GM18873 (cell line): ENCODE measurements at regions not wholly inside any gene's neighbourhood (a gene's known extent, or its start where the extent isn't known, plus 50 kb on each side); places are given as distances from the start of the nearest gene placed in this dataset.

Source experiments
- ATAC-seq: cut with Tn5 transposase; IDR thresholded peaks from one replicate; pipeline ENCODE4 v1.9.1; 2021; ENCODE audit warnings: mild to moderate bottlenecking, moderate library complexity, moderate number of reproducible peaks; ENCODE audit not compliant: unreplicated experiment, low FRiP score

DNA sequence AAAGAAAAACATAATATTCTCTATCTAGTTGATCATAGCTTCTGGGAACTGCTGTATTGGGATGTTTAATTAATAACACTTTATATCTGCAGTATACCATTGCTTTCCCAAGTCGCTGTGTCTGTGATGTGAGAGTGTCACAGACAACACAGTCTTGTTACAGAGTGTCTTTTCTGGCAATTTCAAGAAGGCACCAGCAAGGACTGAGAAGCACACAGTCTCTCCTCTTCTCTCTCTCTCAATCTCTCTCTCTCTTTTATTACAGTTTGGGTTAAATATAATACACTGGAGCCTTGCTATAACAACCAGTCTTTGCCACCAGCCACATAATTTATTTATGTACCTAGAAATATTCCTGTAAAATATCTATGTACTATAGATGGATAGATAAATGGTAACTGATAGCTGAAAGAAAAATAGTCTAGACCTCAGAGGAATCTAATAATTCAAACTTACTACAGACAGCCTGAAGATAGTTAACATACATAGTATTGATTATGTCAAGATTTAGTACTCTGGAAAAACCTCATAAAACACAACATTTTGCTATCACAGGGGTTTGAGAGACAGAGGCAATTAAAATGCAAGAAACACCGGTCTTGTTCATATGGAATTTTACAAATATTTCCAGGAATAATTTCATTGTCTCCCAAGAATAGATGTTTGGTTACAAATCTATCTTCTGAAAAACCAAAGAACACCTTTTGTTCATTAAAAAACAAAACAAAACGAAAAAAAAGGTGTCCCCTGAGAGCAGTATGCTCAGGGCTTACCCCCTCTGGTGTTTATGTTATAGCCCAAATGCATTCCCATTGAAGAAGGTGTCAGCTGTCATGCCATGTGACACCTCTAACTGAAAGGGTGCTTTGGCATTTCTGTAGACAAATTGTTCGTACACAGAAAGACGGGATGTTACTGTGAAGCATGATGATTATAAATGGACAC is 507.8 kb downstream of the TBC1D4 start:
- no peak for ATAC-seq

DNA sequence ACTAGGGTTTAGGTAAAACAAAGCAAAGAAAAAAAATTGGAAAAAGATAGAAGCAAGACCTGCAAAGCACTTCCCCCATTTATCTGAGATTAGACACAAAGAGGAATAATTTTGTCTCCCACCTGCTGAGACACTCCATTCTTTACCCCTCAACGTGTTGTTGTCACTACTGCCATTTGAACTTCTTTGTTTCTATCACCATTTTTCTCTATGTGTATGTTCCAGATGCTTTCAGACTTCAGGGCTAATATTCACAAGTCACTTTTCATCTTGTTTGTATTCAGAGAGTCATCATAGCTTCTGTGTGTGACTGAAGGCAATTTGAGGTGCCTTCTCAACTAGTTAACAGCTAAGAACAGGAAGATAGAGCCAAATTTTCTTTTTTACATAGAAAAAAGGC is 512.5 kb downstream of the TBC1D4 start:
- no peak for ATAC-seq

DNA sequence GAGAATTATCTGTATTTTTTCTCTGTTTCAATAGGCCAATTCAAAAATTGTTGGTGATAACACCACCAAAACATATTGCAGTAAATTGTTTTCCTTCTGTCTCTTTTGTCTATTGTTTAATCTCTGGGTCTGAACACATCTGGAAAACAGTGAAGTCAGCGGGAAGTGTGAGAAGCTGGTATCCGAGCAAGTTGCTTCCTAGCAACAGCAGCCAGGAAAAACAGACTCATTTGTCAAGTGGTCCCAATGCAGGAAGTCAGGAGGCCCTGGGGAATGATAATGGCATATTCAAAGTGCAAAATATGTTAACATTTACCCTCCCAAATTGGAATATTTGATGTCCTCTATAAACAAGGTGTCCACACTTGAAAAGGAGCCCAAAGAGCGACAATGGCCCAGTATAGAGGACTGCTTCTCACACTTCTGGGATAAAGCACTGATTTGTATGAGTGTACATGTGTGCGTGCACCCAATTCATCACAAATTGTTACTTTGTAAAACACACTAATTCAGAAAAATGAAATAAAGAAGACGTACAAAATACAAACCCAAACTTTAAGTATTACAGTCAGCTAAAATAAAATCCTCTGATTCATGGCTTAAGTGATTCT is 515.0 kb downstream of the TBC1D4 start:
- ATAC-seq, result no peak

DNA sequence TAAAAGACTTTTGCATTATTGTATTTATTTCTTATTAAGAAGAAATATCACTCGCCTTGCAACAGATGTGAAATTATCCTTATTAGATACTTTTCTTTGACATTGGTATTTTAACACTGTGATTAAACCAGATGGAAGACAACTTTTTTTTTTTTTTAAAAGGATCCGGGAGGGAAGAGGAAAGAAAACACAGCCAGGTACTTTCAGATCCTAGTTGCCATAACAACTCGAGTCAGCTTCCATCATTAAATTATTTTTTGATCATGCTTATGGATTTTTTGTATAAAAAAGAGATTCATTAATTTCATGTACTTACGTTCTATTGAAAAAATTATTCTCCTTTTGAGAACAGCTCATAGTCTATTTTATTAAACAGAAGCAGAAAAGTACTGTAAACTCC is 515.7 kb downstream of the TBC1D4 start:
- no peak for ATAC-seq

DNA sequence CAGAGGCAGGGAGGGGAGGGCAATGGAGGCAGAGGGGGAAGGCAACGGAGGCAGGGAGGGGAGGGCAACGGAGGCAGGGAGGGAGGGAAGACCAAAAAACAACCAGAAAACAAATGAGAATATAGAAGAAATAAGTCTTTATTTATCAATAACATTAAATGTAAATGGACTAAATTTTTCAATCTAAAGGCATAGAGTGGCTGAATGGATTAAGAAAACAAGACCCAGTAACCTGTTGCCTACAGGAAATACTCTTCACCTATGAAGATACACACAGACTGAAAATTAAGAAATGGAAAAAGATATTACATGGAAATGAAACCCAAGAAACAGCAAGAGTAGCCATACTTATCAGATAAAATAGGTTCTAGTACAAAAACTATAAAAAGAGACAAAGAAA is 536.3 kb downstream of the TBC1D4 start:
- no peak for ATAC-seq

DNA sequence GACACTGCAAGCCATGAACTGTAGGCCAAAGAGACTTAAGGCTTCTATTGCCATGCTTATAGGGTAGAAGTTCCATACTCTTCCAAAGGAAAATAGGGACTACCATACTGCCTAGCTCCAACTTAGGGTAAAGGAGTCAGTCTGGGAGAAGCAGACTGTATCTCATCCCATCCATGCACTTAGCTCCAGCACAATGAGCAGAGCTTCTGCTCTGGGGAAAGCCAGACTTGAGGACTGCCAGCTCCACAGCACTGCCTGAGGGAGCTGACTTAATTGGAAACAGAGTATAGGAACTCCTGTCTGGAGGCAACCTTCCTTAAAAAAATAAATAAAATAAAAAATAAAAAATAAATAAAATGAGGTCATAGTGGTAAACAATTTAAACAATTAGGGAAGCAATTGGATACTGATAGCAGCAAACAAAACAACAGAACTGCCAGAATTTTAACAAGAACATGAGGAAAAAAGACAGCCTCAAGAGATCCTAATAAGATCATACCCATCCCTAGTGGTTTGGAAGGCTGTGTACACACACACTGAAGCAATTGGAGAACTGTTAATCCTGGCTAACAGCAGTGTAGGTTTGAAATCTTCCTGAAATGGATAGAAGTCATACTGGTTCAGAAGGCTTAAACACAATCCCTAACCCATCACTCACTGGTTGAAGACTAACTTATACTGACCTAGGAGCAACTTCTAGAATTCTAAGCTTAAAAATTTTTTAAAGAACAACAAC is 550.1 kb downstream of the TBC1D4 start:
- ATAC-seq, result no peak

DNA sequence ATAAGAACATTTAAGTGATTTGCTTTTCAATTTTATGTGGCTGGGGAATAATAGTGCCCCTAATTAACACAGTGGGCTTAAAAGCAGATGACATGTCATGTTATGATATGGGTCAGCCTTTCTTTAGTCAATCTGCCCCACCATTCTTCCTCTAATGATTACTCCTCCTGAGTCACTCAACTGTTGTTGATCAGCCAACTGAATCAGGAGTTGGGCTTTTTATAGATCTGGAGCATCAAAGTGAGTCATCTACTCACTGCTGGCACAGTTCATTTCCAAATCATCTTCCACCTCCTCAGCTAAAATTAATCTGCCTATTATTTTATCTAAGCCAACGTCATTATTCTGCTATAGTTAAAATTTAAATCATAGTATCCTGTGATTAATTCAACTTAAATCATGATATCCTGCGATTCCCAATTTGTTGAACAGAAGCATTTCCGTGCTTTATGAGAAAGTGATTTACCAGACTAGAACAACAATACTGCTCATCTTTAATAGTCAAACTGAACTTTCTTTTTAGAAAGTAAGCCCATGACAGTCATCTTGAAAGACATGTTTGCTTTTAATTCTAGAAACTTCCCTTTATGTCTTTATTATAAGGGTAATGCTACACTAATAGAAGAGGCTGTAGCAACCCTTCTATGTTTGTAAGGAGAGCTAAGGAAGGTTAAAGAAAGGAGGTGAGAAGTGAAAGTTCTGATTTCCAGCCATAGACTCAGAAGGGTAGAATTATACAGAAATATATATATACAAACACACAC is 551.4 kb downstream of the TBC1D4 start:
- no peak for ATAC-seq

DNA sequence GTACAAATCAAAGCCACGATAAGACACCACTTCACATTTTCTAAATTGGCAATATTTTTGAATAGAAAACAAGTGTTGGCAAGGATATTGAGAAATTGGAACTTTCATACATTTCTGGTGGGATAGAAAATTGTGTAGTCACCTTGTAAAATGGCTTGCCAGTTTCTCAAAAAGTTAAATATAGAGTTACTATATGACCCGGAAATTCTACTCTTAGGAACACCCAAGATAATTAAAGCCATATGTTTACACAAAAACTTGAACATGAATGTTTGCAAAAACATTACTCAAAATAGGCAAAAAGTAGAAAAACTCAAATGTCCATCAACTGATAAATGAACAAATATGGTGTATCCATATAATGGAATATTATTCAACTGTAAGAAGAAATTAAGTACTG is 552.5 kb downstream of the TBC1D4 start:
- no peak for ATAC-seq

DNA sequence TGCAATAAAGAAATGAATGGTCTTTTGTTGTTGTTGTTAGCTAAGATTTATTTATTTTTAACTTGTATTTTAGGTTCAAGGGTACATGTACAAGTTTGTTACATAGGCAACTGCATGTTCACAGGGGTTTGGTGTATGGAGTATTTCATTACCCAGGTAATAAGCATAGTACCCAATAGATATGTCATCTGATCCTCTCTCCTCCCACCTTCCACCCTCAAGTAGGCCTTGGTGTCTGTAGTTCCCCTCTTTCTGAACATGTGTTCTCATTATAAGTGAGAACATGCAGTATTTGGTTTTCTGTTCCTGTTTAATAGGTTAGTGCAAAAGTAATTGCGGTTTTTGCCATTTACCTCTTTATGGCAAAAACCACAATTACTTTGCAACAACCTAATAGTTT is 554.1 kb downstream of the TBC1D4 start:
- no peak for ATAC-seq

DNA sequence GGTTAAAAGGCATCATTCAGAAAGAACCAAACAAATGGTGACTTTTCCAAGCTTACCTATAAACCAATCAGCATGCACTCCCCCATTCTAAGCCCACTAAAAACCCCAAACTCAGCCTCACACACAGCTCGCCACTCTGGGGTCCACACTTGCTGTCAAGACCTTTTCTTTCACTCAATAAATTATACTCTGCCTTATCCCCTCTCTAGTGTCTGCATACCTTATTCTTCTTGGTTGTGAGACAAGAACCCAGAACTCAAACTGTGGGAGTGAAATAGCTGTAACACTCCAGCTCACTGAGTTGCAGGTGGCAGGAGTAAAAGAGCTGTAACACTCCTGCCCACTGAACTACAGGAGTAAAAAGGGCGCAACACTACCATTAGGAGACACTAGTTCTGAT is 559.0 kb downstream of the TBC1D4 start:
- no peak for ATAC-seq

DNA sequence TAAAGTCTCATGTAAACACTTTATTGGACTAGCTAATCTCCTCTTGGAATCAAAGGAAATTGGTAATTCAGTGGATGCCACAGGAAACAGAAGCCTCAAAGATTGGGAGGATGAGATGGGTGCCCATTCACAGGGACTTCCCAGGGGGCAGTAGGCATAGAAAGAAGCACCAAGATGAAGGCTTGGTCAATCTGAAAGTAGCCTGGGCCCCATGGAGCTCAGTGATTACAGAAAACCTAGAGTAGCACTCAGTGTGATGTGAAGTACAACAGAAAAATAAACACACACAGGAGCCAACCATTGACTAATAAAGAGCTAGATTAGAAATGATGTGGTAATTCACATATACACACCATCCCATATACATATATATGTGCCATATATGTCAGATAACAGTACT is 560.6 kb downstream of the TBC1D4 start:
- no peak for ATAC-seq

DNA sequence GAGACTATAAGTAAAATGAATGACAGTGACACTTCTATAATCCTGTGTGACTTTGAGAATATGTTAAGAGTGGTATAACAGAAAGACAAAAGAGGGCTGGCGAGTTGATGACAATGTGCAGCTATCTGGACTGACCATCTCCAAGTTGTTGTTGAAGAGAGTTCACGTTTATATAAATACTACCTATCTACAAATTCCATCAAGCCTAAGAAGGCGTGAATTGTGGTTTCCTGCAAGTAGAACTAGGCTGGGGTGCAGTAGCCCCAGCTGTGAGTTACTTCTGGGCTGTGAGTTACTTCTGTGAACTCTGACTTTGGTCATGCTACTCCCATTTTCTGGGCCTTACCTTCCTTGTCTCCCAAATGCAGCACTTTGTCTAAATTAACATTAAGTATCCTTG is 561.0 kb downstream of the TBC1D4 start:
- ATAC-seq, result no peak

DNA sequence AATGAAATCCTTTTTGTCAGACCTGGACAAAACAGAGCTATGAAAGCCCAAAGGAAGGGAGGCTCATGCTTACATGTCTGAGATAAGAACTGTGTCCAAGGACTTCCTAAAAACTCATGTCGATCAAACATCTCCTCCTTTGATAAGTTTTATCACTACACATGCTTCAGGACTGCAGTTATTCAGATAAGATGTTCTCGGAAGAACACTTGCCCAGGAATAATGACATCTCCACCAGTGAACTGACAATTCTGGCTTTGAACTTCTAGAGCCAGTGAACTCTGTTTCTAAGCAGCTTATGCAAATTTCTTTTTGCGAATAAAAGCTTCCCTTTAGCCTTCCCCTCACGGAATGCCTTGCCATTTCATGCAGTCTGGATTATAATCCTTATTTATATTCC is 561.6 kb downstream of the TBC1D4 start:
- ATAC-seq, result no peak

DNA sequence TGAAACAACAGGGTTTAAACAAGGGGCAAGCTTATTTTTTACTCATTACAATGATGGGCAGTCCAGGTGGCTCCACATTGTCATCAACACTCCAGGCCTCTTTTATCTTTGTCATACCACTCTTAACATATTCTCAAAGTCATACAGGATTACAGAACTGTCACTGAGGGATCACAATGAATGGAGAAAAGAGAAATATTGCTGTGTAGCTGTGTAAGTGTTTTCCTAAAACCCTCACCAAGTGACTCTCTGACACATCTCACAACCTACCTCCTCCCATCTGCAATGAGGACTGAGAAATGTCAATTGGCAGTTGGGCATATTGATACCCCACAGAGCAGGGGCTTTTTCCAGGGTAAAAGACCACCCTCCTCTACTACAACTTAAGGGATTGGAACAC is 562.1 kb downstream of the TBC1D4 start:
- no peak for ATAC-seq

DNA sequence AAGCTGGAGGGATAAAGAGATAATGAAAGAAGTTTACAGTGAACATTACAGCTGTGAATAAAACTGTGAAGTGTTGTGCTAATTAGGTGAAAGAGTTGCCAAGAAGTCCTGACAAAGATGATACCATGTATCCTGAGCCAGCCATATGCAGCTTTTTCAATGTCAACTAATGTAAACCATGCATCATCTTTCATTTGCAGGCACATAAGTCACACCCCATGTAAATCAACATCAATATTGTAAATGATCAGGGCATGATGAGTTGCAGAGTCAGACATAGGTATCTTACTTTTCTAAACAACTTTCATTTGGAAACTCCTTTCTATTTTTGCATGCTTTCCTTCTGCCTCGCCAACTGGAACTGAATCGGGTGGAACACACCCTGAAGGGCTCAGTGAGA is 569.1 kb downstream of the TBC1D4 start:
- ATAC-seq, result no peak

DNA sequence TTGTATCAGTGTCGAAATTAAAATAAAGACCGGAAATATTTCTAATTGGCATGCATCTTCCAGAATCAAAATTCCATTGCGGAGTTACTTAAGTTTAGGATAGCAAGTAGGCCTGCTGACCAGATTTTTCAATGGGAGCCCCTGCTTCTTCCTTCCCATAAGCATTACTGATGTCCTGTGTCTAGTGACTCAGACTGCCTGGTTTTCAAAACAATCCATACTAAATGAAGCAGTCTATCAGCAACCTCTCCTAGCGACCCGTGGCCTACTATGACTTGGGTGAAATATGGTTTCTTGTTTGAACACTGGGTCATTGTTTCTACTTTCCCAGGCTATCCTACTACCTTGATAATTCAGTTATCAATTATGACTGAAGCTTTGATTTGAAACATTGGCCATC is 571.6 kb downstream of the TBC1D4 start:
- ATAC-seq, result no peak

DNA sequence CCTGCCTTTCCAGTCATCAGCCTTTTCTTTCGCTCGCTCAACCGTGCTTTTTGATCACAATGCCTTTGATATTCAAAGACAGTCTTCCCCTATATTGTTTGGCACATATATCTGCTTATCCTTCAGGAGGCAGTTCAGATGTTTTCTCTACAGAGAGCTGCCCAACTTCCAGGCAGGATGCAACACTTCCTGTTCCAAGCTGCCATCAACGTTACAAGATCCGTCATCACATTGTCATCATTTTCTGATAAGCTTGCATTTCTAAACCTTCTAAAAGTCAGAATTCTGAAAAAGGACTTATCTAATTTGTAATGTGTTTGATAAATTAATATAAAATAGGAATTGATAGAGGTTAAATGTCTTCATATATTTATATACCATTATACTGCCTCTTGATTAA is 574.2 kb downstream of the TBC1D4 start:
- ATAC-seq, result no peak

DNA sequence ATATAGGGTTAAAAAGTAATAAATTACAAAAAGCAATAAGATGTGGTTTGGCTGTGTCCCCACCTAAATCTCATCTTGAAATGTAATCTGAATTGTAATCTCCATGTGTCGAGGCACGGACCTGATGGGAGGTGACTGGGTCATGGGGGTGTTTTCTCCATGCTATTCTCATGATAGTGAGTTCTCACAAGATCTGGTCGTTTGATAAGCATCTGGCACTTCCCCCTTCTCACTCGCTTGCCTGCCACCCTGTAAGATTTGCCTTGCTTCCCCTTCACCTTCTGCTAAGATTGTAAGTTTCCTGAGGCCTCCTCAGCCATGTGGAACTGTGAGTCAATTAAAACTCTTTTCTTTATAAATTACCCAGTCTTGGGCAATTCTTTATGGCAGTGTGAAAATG is 577.4 kb downstream of the TBC1D4 start:
- ATAC-seq, result no peak

DNA sequence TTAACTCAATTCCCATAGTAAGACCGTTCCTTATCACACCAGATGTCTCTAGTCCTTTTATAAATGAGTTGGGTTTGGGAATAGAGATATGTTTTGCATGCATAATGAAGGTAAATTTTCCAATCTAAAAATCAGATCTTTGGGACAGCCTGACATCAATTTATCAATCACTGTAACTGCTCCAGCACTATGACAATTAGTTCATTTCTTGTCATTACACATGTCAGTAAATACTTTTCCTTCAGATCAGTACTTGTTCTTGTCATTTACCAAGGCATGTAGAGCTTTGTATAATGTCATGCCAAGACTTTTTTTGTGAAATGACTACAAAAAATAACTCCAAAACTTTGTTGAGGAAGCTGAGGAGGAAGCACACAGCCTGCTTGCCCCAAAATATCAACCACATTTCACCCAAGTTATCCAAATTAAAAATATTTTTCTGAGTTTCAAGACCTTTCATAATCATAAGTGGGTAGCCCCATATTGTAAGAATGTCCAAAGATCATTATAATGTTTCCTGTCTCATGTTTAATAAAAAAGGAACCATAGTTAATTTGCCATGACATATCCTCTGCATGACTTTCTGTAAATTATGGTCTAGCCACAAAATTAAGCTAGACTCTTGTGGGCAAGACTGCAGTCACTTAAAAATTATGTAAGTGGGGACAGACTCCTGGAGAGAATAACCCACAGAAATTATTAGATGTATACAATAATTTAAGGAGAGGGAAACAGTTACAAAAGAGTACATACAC is 586.8 kb downstream of the TBC1D4 start:
- ATAC-seq, result no peak

DNA sequence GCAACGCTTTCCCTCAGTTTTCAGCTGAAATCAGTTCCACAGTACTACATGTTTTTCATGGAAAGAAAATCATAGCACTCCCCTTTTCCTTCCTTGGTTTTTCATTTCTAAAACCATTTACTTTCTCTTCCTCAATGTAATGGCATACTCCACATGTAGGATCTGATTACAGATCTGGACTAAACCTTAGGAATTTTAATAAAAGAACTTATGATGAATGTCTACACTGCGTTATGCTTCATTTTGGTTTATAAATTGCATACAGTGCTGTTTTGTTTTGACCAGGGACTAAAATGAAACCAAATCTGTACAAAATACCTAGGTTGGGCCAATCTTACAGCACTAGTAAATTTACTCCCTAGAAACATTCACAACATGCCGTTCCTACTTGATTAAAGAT is 589.9 kb downstream of the TBC1D4 start:
- ATAC-seq, result no peak
